ENCODE measurements at regions not wholly inside any gene's neighbourhood (a gene's known extent, or its start where the extent isn't known, plus 50 kb on each side); places are given as distances from the start of the nearest gene placed in this dataset.
"Not testable (repeated sequence)": the region's sequence is repeated elsewhere in the genome, so short reads cannot be mapped to it uniquely, and the experiment has no call there.

- ChIA-PET CTCF (ENCODE audit: unreplicated experiment) (no interaction called here), POLR2A (no interaction called here)
- Histone ChIP-seq H3K4me2 (ENCODE audit: low read length) (no peak overlapping the region), H2AFZ (ENCODE audit: low read length) (no peak overlapping the region), H3K9me3 (ENCODE audit: low read length) (no peaks in the 10 kb centered on the region), H3K27ac (ENCODE audit: low read depth, low read length, poor library complexity, severe bottlenecking) (no peak overlapping the region), H4K20me1 (ENCODE audit: insufficient read depth, low read length) (no peaks in the 10 kb centered on the region), H3K4me3 (ENCODE audit: low read depth, low read length, poor library complexity, severe bottlenecking) (no peak overlapping the region), H3K79me2 (ENCODE audit: insufficient read depth, low read depth, low read length) (no peaks in the 10 kb centered on the region), H3K36me3 (ENCODE audit: insufficient read depth, low read length) (no peaks in the 10 kb centered on the region), H3K4me1 (ENCODE audit: insufficient read depth, low read length, poor library complexity, severe bottlenecking) (no peaks in the 10 kb centered on the region), H3K9me2 (ENCODE audit: insufficient read depth, low read length) (no peaks in the 10 kb centered on the region)
- no TSS peak for BruUV-seq (replicated peaks)
- intact Hi-C loops (cut with micrococcal nuclease; ENCODE audit: unreplicated experiment): no loop called here
- TF ChIP-seq EZH2phosphoT487 (IDR thresholded peaks at IDR 0.05; ENCODE audit: borderline replicate concordance, low read depth, low read length) (no peak), CTCF (conservative IDR thresholded peaks at IDR 0.05; ENCODE audit: low read length) (no peak)
- DNase-seq (ENCODE audit: low spot score): no peak
Observed at GRCh38 chrX:139158256-139158655, 372.3 kb upstream of the F9 start.

DNA sequence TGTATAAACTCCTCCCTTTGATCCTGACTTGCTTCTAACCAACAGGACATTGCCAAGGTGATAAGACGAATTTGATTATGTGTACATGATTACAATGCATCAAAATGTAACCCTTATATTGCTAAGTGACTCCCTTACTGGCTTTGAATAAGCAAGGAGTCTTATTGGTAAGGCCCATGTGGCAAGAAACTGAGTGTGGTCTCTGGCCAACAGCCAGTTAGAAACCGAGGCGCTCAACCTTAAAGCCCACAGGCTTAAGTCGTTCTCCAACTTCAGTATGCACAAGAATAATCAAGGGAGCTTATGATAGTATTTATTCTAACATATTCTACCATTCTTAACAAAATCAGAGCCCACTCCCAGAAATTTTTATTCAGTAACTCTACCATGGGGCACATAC lies 374.2 kb upstream of the F9 start:
- no peaks in the 10 kb centered on the region for H3K79me2 ChIP-seq (ENCODE audit: insufficient read depth, low read depth, low read length)
- H3K9me3 ChIP-seq (ENCODE audit: low read length): no peaks in the 10 kb centered on the region
- no peaks in the 10 kb centered on the region for H4K20me1 ChIP-seq (ENCODE audit: insufficient read depth, low read length)
- H2AFZ ChIP-seq (ENCODE audit: low read length): no peak overlapping the region
- no peak for DNase-seq (ENCODE audit: low spot score)
- no peaks in the 10 kb centered on the region for H3K4me1 ChIP-seq (ENCODE audit: insufficient read depth, low read length, poor library complexity, severe bottlenecking)
- intact Hi-C loops (cut with micrococcal nuclease; ENCODE audit: unreplicated experiment): no loop called here
- no peak overlapping the region for H3K27ac ChIP-seq (ENCODE audit: low read depth, low read length, poor library complexity, severe bottlenecking)
- H3K4me3 ChIP-seq (ENCODE audit: low read depth, low read length, poor library complexity, severe bottlenecking): no peak overlapping the region
- ChIA-PET CTCF (ENCODE audit: unreplicated experiment) (no interaction called here), POLR2A (no interaction called here)
- no peak for TF ChIP-seq CTCF (conservative IDR thresholded peaks at IDR 0.05; ENCODE audit: low read length)
- no peak for TF ChIP-seq EZH2phosphoT487 (IDR thresholded peaks at IDR 0.05; ENCODE audit: borderline replicate concordance, low read depth, low read length)
- no peak overlapping the region for H3K4me2 ChIP-seq (ENCODE audit: low read length)
- BruUV-seq (replicated peaks): no TSS peak
- H3K9me2 ChIP-seq (ENCODE audit: insufficient read depth, low read length): no peaks in the 10 kb centered on the region
- H3K36me3 ChIP-seq (ENCODE audit: insufficient read depth, low read length): no peaks in the 10 kb centered on the region

GRCh38 chrX:139146625-139147024 lies 383.9 kb upstream of the F9 start:
- CTCF ChIA-PET (ENCODE audit: unreplicated experiment): not testable (repeated sequence)

More at GRCh38 chrX:139146625-139147024, 383.9 kb upstream of the F9 start:
- BruUV-seq (replicated peaks); H3K9me2 ChIP-seq (ENCODE audit: insufficient read depth, low read length); intact Hi-C loops (cut with micrococcal nuclease; ENCODE audit: unreplicated experiment); H3K79me2 ChIP-seq (ENCODE audit: insufficient read depth, low read depth, low read length); H3K4me2 ChIP-seq (ENCODE audit: low read length); DNase-seq (ENCODE audit: low spot score); H4K20me1 ChIP-seq (ENCODE audit: insufficient read depth, low read length); H3K4me3 ChIP-seq (ENCODE audit: low read depth, low read length, poor library complexity, severe bottlenecking); H3K9me3 ChIP-seq (ENCODE audit: low read length); H3K36me3 ChIP-seq (ENCODE audit: insufficient read depth, low read length); H3K27ac ChIP-seq (ENCODE audit: low read depth, low read length, poor library complexity, severe bottlenecking); POLR2A ChIA-PET; H3K4me1 ChIP-seq (ENCODE audit: insufficient read depth, low read length, poor library complexity, severe bottlenecking); H2AFZ ChIP-seq (ENCODE audit: low read length): not testable (repeated sequence)
